ENCODE measurements at regions not wholly inside any gene's neighbourhood (a gene's known extent, or its start where the extent isn't known, plus 50 kb on each side); places are given as distances from the start of the nearest gene placed in this dataset.

- TF ChIP-seq GATA2 (IDR thresholded peaks at IDR 0.05; ENCODE audit: low read depth, low read length) = no peak
- TF ChIP-seq GATA3 (IDR thresholded peaks at IDR 0.05; ENCODE audit: low read depth, low read length) = no peak
Observed at GRCh38 chr3:16821053-16821452, 63.7 kb upstream of the PLCL2 start.

GRCh38 chr3:16824081-16824696 lies 60.6 kb upstream of the PLCL2 start:
- no peak for TF ChIP-seq GATA3 (IDR thresholded peaks at IDR 0.05; ENCODE audit: low read depth, low read length)
- TF ChIP-seq GATA2 (IDR thresholded peaks at IDR 0.05; ENCODE audit: low read depth, low read length) = no peak

- TF ChIP-seq GATA2 (IDR thresholded peaks at IDR 0.05; ENCODE audit: low read depth, low read length) (no peak), GATA3 (IDR thresholded peaks at IDR 0.05; ENCODE audit: low read depth, low read length) (no peak)
Observed at GRCh38 chr3:16825617-16826204, 59.0 kb upstream of the PLCL2 start.

- no peak for TF ChIP-seq GATA3 (IDR thresholded peaks at IDR 0.05; ENCODE audit: low read depth, low read length)
- no peak for TF ChIP-seq GATA2 (IDR thresholded peaks at IDR 0.05; ENCODE audit: low read depth, low read length)
Observed at GRCh38 chr3:16828815-16829214, 55.9 kb upstream of the PLCL2 start.

GRCh38 chr3:16831846-16832245 lies 52.9 kb upstream of the PLCL2 start:
- no peak for TF ChIP-seq GATA2 (IDR thresholded peaks at IDR 0.05; ENCODE audit: low read depth, low read length)
- TF ChIP-seq GATA3 (IDR thresholded peaks at IDR 0.05; ENCODE audit: low read depth, low read length) = no peak

GRCh38 chr3:16834214-16834613 lies 50.5 kb upstream of the PLCL2 start:
- TF ChIP-seq GATA3 (IDR thresholded peaks at IDR 0.05; ENCODE audit: low read depth, low read length) (no peak), GATA2 (IDR thresholded peaks at IDR 0.05; ENCODE audit: low read depth, low read length) (no peak)

GRCh38 chr3:16834753-16835152 lies 50.0 kb upstream of the PLCL2 start:
- no peak for TF ChIP-seq GATA2 (IDR thresholded peaks at IDR 0.05; ENCODE audit: low read depth, low read length)
- no peak for TF ChIP-seq GATA3 (IDR thresholded peaks at IDR 0.05; ENCODE audit: low read depth, low read length)
